CD4-positive, alpha-beta T cell treated with Interleukin-17A for 1 hour (primary cell): ENCODE measurements at regions not wholly inside any gene's neighbourhood (a gene's known extent, or its start where the extent isn't known, plus 50 kb on each side); places are given as distances from the start of the nearest gene placed in this dataset.
"Not testable (repeated sequence)": the region's sequence is repeated elsewhere in the genome, so short reads cannot be mapped to it uniquely, and the experiment has no call there.

Experiments
- DNase-seq: peaks from one replicate; pipeline ENCODE4 v3.0.0-alpha.2; 2020

- DNase-seq, result no peak
Measured at GRCh38 chr1:220942278-220942677, 63.0 kb downstream of the HLX start.

- not testable (repeated sequence) for DNase-seq
Measured at GRCh38 chr1:220942914-220943313, 63.7 kb downstream of the HLX start.

GRCh38 chr1:220943319-220943996 lies 64.2 kb downstream of the HLX start:
- no peak for DNase-seq

GRCh38 chr1:220950576-220950975 lies 71.3 kb downstream of the HLX start:
- no peak for DNase-seq

GRCh38 chr1:220952961-220953643 lies 73.9 kb downstream of the HLX start:
- DNase-seq, result no peak

GRCh38 chr1:220954321-220955075 lies 75.3 kb downstream of the HLX start:
- no peak for DNase-seq

GRCh38 chr1:220955116-220955515 lies 75.9 kb downstream of the HLX start:
- no peak for DNase-seq

GRCh38 chr1:220956501-220957232 lies 77.4 kb downstream of the HLX start:
- DNase-seq, result no peak

GRCh38 chr1:220957233-220957605 lies 78.0 kb downstream of the HLX start:
- DNase-seq, result no peak

GRCh38 chr1:220958234-220958633 lies 79.0 kb downstream of the HLX start:
- no peak for DNase-seq

GRCh38 chr1:220962031-220962751 lies 82.9 kb downstream of the HLX start:
- DNase-seq, result no peak

- no peak for DNase-seq
Measured at GRCh38 chr1:220966041-220966440, 86.8 kb downstream of the HLX start.

- DNase-seq, result no peak
Measured at GRCh38 chr1:220966473-220966872, 87.2 kb downstream of the HLX start.

- DNase-seq, result no peak
Measured at GRCh38 chr1:220966881-220967611, 87.8 kb downstream of the HLX start.

- no peak for DNase-seq
Measured at GRCh38 chr1:220967911-220968310, 88.7 kb downstream of the HLX start.

- DNase-seq, result not testable (repeated sequence)
Measured at GRCh38 chr1:220969281-220969680, 90.0 kb downstream of the HLX start.

- DNase-seq, result no peak
Measured at GRCh38 chr1:220970311-220970710, 91.1 kb downstream of the HLX start.

- no peak for DNase-seq
Measured at GRCh38 chr1:220971221-220971620, 92.0 kb downstream of the HLX start.

- DNase-seq, result no peak
Measured at GRCh38 chr1:220974431-220974830, 95.2 kb downstream of the HLX start.

- DNase-seq, result no peak
Measured at GRCh38 chr1:220976390-220976789, 97.1 kb downstream of the HLX start.

GRCh38 chr1:220979371-220979770 lies 100.1 kb downstream of the HLX start:
- DNase-seq, result no peak

- no peak for DNase-seq
Measured at GRCh38 chr1:220982686-220983085, 103.4 kb downstream of the HLX start.
